CD14-positive monocyte (primary cell): ENCODE measurements at regions not wholly inside any gene's neighbourhood (a gene's known extent, or its start where the extent isn't known, plus 50 kb on each side); places are given as distances from the start of the nearest gene placed in this dataset.

Experiments
- DNase-seq, 3 donors: peaks; one replicate each; pipeline ENCODE4 v3.0.0-alpha.2; 2011 to 2022
- H2AFZ ChIP-seq: 2 replicates; pipeline ENCODE4 v1.6.0; 2012; ENCODE audit warnings: mild to moderate bottlenecking, low read depth, low read length, inconsistent platforms; ENCODE audit not compliant: insufficient read depth, poor library complexity, severe bottlenecking
- H3K27ac ChIP-seq, 2 donors: 1 replicate in 1 of 2; 2 replicates in 1 of 2; pipeline ENCODE4 v1.5.1; 2012 to 2013; ENCODE audit warnings: low read length in 2 of 2, control low read depth in 1 of 2, inconsistent platforms in 1 of 2, low read depth in 1 of 2, mild to moderate bottlenecking in 1 of 2
- H3K27me3 ChIP-seq, 2 donors: one replicate each; pipeline versions ENCODE4 v1.6.0 to v1.6.1; 2011 to 2013; ENCODE audit warnings: low read length in 2 of 2; ENCODE audit not compliant: control insufficient read depth in 2 of 2, insufficient read depth in 2 of 2
- H3K36me3 ChIP-seq, 2 donors: replicated peaks in 1 of 2; 1 replicate in 1 of 2; 2 replicates in 1 of 2; pipeline versions ENCODE4 v1.5.1 to v1.6.1; 2012 to 2013; ENCODE audit warnings: low read length in 2 of 2, control low read depth in 1 of 2, inconsistent platforms in 1 of 2, mild to moderate bottlenecking in 1 of 2; ENCODE audit not compliant: insufficient read depth in 2 of 2, control insufficient read depth in 1 of 2
- H3K4me1 ChIP-seq, 2 donors: 1 replicate in 1 of 2; 2 replicates in 1 of 2; pipeline versions ENCODE4 v1.5.1 to v1.6.1; 2012 to 2013; ENCODE audit warnings: low read length in 2 of 2, control low read depth in 1 of 2, inconsistent platforms in 1 of 2, mild to moderate bottlenecking in 1 of 2, moderate library complexity in 1 of 2; ENCODE audit not compliant: insufficient read depth in 2 of 2, control insufficient read depth in 1 of 2
- H3K4me2 ChIP-seq: replicated peaks from 2 replicates; pipeline ENCODE3; 2012; ENCODE audit warnings: low read length, moderate library complexity, mild to moderate bottlenecking; ENCODE audit not compliant: poor library complexity, severe bottlenecking; ENCODE audit errors: extremely low read depth
- H3K4me3 ChIP-seq, 3 experiments: fragments of 200-600 bp in 1 of 3; sonication (generic) in 1 of 3; replicated peaks in 1 of 3; 1 replicate in 2 of 3; 2 replicates in 1 of 3; pipeline ENCODE4 v1.5.1; 2011 to 2013; ENCODE audit warnings: low read length in 3 of 3, mild to moderate bottlenecking in 3 of 3, control low read depth in 2 of 3, low read depth in 2 of 3, inconsistent platforms in 1 of 3, moderate library complexity in 1 of 3
- H3K79me2 ChIP-seq: 2 replicates; pipeline ENCODE4 v1.6.0; 2012; ENCODE audit warnings: mild to moderate bottlenecking, control low read depth, inconsistent platforms, low read length, moderate library complexity; ENCODE audit not compliant: insufficient read depth
- H3K9ac ChIP-seq: 2 replicates; pipeline ENCODE4 v1.6.0; 2017; ENCODE audit warnings: low read length, mild to moderate bottlenecking; ENCODE audit not compliant: insufficient read depth, poor library complexity, severe bottlenecking
- H3K9me3 ChIP-seq, 2 donors: replicated peaks in 1 of 2; 1 replicate in 1 of 2; 2 replicates in 1 of 2; pipeline versions ENCODE4 v1.5.1 to v1.6.1; 2012 to 2013; ENCODE audit warnings: low read length in 2 of 2, control low read depth in 1 of 2; ENCODE audit not compliant: control insufficient read depth in 1 of 2, insufficient read depth in 1 of 2
- H4K20me1 ChIP-seq: 2 replicates; pipeline ENCODE4 v1.6.0; 2012; ENCODE audit warnings: mild to moderate bottlenecking, low read length, control low read depth, moderate library complexity; ENCODE audit not compliant: insufficient read depth
- H3K27ac Mint-ChIP-seq, 7 donors: one replicate each; pipeline ENCODE4 v1.8.0; 2020; ENCODE audit warnings: mild to moderate bottlenecking in 7 of 7, mixed read lengths in 7 of 7, moderate library complexity in 6 of 7, inconsistent platforms in 2 of 7
- H3K27me3 Mint-ChIP-seq, 3 donors: one replicate each; pipeline ENCODE4 v1.8.0; 2021 to 2022; ENCODE audit warnings: low read depth in 3 of 3, mild to moderate bottlenecking in 3 of 3, mixed read lengths in 3 of 3, moderate library complexity in 3 of 3, inconsistent platforms in 1 of 3
- H3K36me3 Mint-ChIP-seq, 2 donors: one replicate each; pipeline ENCODE4 v1.8.0; 2020; ENCODE audit warnings: mixed read lengths in 2 of 2, inconsistent platforms in 1 of 2, mild to moderate bottlenecking in 1 of 2
- H3K4me1 Mint-ChIP-seq: one replicate; pipeline ENCODE4 v1.8.0; 2020; ENCODE audit warnings: mild to moderate bottlenecking, mixed read lengths
- H3K4me3 Mint-ChIP-seq, 2 donors: one replicate each; pipeline ENCODE4 v1.8.0; 2020; ENCODE audit warnings: mild to moderate bottlenecking in 2 of 2, mixed read lengths in 2 of 2, moderate library complexity in 1 of 2
- H3K9me3 Mint-ChIP-seq, 7 donors: one replicate each; pipeline ENCODE4 v1.8.0; 2020 to 2022; ENCODE audit warnings: mixed read lengths in 7 of 7, mild to moderate bottlenecking in 6 of 7, moderate library complexity in 6 of 7, inconsistent platforms in 2 of 7
- WGBS: methylation state at CpG from one replicate; pipeline ENCODE4 v1.1.5; 2013; ENCODE audit warnings: missing lambda C conversion rate; ENCODE audit not compliant: insufficient coverage; 5-methylcytosine and 5-hydroxymethylcytosine counted together
- intact Hi-C, 2 donors: fragments of 100-400 bp; cut with micrococcal nuclease; formaldehyde crosslinking; loops; one replicate each; pipeline versions ENCODE4 v1.15.0 to v1.15.1; 2023
- TF ChIP-seq, protein P1 (sequence below): fragments of 200-600 bp; IDR thresholded peaks from one replicate; pipeline ENCODE4 v1.8.0; 2022; ENCODE audit warnings: antibody characterized with exemption, mild to moderate bottlenecking

DNA sequence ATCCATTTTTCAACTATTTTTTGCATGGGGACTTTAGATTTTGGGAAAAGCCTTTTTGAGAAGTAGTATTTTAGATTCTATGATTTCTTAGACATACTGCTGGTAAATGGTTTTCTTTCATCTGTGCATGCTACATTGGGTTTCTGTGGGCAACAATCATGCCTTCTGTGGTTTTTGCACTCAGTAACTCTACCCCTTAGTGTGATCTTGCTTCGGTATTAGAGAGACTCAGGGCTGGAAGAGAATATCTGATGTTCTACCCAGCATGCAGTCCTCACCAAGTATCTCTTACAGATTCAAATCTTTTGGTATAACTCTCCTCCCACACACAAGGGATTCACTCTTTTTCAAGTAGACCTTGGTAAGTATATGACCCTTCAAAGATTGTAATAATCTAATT lies 183.0 kb downstream of the PMAIP1 start:
- Mint-ChIP-seq H3K27ac (no peak overlapping the region), H3K9me3 (no peaks in the 10 kb centered on the region), H3K36me3 (no peaks in the 10 kb centered on the region), H3K4me3 (no peak overlapping the region), H3K4me1 (no peaks in the 10 kb centered on the region), H3K27me3 (peaks cover 0 to 3% (median 3%) of the 10 kb centered on the region in 3 donors)
- intact Hi-C loops: no loop called here
- DNase-seq: no peak
- Histone ChIP-seq H3K4me1 (no peaks in the 10 kb centered on the region), H2AFZ (no peak overlapping the region), H3K27ac (no peak overlapping the region), H3K9ac (no peak overlapping the region), H4K20me1 (no peaks in the 10 kb centered on the region), H3K79me2 (no peaks in the 10 kb centered on the region), H3K4me3 (no peak overlapping the region), H3K9me3 (no peaks in the 10 kb centered on the region), H3K36me3 (no peaks in the 10 kb centered on the region), H3K4me2 (no peak overlapping the region), H3K27me3 (no peaks in the 10 kb centered on the region)
- TF ChIP-seq, protein P1, sequence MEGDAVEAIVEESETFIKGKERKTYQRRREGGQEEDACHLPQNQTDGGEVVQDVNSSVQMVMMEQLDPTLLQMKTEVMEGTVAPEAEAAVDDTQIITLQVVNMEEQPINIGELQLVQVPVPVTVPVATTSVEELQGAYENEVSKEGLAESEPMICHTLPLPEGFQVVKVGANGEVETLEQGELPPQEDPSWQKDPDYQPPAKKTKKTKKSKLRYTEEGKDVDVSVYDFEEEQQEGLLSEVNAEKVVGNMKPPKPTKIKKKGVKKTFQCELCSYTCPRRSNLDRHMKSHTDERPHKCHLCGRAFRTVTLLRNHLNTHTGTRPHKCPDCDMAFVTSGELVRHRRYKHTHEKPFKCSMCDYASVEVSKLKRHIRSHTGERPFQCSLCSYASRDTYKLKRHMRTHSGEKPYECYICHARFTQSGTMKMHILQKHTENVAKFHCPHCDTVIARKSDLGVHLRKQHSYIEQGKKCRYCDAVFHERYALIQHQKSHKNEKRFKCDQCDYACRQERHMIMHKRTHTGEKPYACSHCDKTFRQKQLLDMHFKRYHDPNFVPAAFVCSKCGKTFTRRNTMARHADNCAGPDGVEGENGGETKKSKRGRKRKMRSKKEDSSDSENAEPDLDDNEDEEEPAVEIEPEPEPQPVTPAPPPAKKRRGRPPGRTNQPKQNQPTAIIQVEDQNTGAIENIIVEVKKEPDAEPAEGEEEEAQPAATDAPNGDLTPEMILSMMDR: no peak
- no CpG with 5 or more reads among the region's 1 CpG for WGBS

DNA sequence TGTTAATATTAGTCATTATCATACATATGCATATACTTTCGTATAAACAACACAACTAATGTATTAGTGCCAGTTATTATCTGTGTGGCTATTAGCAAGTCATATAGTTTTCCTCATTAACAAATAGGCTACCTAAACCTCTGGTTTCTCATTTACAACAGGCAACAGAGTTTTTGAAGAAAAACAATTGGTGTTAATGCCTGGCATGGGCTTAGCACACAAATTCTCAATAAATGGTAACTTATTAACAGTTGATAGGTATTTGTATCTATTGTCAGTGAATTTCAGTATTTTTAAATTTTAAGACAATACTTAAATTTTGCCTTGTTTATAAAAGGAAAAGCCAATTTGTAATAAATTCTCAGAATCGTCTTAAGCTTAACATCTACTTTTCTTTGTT lies 182.5 kb downstream of the PMAIP1 start:
- Histone ChIP-seq H3K79me2 (no peaks in the 10 kb centered on the region), H2AFZ (no peak overlapping the region), H3K4me2 (no peak overlapping the region), H3K27ac (no peak overlapping the region), H3K4me3 (no peak overlapping the region), H3K36me3 (no peaks in the 10 kb centered on the region), H3K4me1 (no peaks in the 10 kb centered on the region), H3K9me3 (no peaks in the 10 kb centered on the region), H3K9ac (no peak overlapping the region), H3K27me3 (no peaks in the 10 kb centered on the region), H4K20me1 (no peaks in the 10 kb centered on the region)
- Mint-ChIP-seq H3K4me1 (no peaks in the 10 kb centered on the region), H3K9me3 (peaks cover 0 to under 1% (median 0%) of the 10 kb centered on the region in 7 donors), H3K4me3 (no peak overlapping the region), H3K27me3 (peaks cover 0 to 3% (median 2%) of the 10 kb centered on the region in 3 donors), H3K36me3 (no peaks in the 10 kb centered on the region), H3K27ac (no peak overlapping the region)
- WGBS: no CpG with 5 or more reads among the region's 2 CpGs
- no peak for DNase-seq
- intact Hi-C loops: no loop called here
- TF ChIP-seq, protein P1: no peak
